Jurkat, Clone E6-1 (cell line): ENCODE measurements at regions not wholly inside any gene's neighbourhood (a gene's known extent, or its start where the extent isn't known, plus 50 kb on each side); places are given as distances from the start of the nearest gene placed in this dataset.
A peak's percentile ranks its signal among the peaks of the same experiment; 100 is the strongest.
"Not testable (repeated sequence)": the region's sequence is repeated elsewhere in the genome, so short reads cannot be mapped to it uniquely, and the experiment has no call there.

Source experiments
- DNase-seq: peaks from one replicate; pipeline ENCODE4 v3.0.0-alpha.2; 2011; ENCODE audit warnings: low read depth, low spot score
- H3K4me3 ChIP-seq: 2 replicates; pipeline ENCODE4 v1.5.1; 2011; ENCODE audit warnings: mild to moderate bottlenecking, low read length, control low read depth, moderate library complexity

- H3K4me3 ChIP-seq, result no peak overlapping the region
- no peak for DNase-seq
Observed at GRCh38 chr17:71422968-71423367, 697.9 kb upstream of the SOX9 start.

DNA sequence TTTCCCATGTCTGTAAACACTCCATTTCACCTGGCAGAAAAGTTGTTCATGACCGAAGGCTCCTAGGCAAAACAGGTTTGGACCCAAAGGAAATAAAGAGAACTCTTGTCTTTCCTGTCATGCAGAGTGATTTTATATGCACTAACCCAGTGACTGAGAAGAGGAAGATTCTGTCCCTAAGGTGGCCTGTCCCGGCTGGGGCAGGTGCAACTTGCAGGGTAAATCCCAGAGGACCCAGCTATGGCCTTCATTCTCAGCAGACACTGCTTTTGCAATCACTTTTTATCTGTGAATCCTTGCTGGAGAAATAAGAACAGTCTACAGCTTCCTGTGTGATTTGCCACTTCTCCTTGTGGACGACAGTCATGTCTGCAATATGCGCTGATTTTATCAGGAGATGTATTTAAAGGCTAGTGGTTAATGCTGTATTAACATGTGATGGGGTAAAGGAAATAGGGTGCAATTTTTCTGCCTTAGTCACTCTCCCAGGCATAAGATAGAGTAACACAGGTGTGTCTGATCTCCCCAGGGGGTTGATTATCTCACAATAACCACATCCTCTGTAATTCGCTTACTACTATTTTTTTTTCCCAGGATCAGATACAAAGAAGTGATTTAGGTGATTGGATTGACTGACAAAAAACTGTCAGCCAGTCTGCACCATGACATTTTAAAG is 696.8 kb upstream of the SOX9 start:
- no peak overlapping the region for H3K4me3 ChIP-seq
- peak; percentile 80 for DNase-seq

GRCh38 chr17:71427801-71428200 is 693.0 kb upstream of the SOX9 start:
- H3K4me3 ChIP-seq, result no peak overlapping the region

DNA sequence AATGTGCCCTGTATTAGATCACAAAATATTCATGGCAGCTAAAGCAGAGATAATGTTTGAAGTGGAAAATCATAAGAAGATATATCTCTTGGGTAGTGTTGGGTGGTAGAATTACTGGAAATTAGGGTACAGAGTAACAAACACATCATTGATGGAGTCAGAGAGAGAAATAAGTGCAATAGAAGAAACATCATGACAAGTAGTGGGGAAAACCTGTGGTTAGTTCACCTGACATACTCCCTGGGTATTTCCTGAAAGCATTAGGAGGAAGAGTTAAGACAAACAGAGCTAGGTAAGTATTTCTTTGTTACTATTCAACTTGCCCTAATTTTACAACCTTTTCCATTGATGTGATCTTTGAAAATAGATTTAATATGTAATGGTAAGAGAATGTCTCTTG is 691.9 kb upstream of the SOX9 start:
- no peak for DNase-seq
- no peak overlapping the region for H3K4me3 ChIP-seq

More at GRCh38 chr17:71427801-71428200, 693.0 kb upstream of the SOX9 start:
- DNase-seq, result no peak

GRCh38 chr17:71430281-71430680 is 690.5 kb upstream of the SOX9 start:
- H3K4me3 ChIP-seq, result no peak overlapping the region
- DNase-seq, result no peak

GRCh38 chr17:71431146-71431545 is 689.7 kb upstream of the SOX9 start:
- H3K4me3 ChIP-seq, result no peak overlapping the region
- no peak for DNase-seq

GRCh38 chr17:71432378-71433315 is 688.2 kb upstream of the SOX9 start:
- DNase-seq, result no peak

GRCh38 chr17:71434716-71435115 is 686.1 kb upstream of the SOX9 start:
- H3K4me3 ChIP-seq, result no peak overlapping the region
- DNase-seq, result no peak

More at GRCh38 chr17:71432378-71433315, 688.2 kb upstream of the SOX9 start:
- H3K4me3 ChIP-seq, result no peak overlapping the region

DNA sequence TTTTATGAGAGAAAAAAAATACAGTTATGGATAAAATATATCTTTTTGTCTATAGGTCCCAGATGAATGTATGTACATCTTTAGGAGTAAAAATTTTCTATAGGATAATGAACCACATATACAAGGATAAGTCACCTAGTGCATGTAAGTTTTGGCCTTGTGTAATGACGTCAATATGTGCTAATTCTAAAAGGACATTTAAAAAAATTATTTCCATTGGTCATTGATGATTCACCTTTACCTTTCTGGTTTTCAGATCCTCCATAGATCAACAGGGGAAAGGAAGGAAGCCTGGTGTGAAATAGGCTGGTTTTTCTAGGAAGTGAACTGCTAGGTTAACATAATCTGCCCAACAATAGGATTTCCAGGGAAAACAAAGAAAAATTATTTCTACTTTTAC is 684.3 kb upstream of the SOX9 start:
- H3K4me3 ChIP-seq, result no peak overlapping the region

GRCh38 chr17:71437166-71437565 is 683.7 kb upstream of the SOX9 start:
- DNase-seq, result no peak
- H3K4me3 ChIP-seq, result no peak overlapping the region

More for the DNA sequence above, 684.3 kb upstream of the SOX9 start:
- no peak for DNase-seq

DNA sequence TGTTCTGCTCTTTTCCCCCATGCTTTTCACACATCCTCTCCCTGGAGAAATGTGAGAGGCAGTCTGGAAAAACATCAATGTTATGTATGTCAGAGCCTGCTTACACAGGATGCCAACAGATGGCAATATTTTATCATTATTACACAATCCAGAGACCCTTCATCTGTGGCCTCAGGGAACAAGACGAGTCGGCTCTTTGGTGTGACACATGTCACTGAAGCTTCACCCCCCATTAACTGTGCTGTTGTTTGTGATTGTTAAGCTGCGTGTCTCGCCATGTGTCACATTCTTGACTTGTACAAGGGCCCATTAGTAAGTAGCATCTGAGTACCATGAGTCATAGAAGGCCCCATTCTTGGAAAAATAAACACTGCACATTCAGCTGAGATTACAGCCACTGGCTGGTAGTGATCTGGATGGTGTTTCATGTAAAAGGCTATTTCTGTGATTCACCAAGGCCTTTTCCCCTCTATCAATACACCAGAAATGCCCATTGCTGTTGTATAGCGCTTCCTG is 682.1 kb upstream of the SOX9 start:
- no peak for DNase-seq
- H3K4me3 ChIP-seq, result no peak overlapping the region

- DNase-seq, result no peak
- no peak overlapping the region for H3K4me3 ChIP-seq
Observed at GRCh38 chr17:71440513-71440912, 680.3 kb upstream of the SOX9 start.

DNA sequence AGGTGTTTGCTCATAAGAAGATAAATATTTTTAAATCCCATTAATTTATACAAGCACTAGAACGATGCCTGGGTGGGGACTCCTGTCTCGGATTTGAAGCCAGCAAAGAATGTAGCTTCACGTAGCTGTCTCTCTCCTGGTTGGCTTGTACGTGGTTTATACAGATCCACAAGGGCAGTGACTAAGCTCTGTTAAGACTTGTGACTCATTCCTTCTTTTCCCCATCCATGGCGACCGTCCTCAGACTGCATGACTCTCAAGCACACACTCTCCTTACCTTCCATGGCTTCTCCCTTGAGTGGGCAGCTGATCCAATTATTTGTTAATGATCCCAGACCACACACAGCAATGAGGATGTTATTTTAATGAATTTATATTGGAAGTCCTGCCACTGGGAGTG is 679.7 kb upstream of the SOX9 start:
- no peak for DNase-seq
- H3K4me3 ChIP-seq, result no peak overlapping the region

DNA sequence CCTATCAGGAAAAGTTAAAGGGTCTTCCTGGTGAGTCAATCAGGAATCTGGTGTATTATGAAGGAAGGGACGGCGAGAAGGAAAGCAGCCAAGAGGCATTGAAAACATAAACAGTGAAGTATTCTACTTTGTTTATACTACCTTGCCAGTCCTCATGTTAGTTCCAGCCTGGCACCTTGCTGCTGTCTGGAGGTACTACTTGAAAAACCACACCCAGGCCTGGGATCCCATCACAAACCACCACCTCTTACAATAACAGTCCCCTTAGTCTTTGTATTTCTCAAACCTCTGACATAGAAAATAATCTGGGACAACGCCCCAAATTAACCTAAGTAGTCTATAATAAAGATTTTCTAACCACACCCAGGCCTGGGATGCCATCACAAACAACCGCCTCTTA is 676.7 kb upstream of the SOX9 start:
- DNase-seq, result no peak

DNA sequence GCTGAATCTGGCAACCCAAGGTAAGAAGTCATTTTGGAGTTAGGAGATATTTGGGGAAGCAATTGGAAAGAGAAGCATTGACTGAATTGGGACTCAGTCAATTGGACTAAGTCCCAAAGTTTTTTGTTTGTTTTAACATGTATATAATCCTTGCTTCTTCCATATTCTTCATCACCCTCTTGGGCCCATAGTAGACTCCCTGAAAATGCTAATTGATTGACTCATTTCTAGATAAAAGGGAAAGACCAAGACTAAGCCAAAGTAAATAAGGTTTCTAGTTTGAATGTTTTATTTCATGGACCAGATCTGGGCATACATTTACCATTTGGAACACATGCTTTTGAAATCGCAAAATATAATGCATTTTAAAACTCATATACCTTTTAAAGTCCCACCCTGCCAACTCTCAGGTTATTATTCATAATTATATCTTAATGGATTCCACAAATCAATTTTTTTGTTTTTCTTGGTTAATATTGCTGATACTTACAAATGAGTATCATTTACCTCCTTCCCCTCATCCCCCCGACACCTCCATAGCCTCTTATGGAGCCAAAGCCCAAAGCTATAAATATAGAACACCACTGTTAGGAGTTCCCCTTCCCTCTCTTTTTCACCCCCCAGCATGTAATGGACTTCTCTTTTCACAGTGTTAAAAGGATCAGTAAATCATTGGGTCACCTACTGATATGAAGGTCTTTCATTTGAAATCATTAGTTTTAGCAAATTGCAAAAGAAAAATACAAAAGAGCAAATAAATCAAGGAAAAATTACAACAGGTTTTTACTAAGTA is 674.0 kb upstream of the SOX9 start:
- no peak overlapping the region for H3K4me3 ChIP-seq
- DNase-seq, result no peak

More for the DNA sequence above, 676.7 kb upstream of the SOX9 start:
- H3K4me3 ChIP-seq, result no peak overlapping the region

- no peak for DNase-seq
- H3K4me3 ChIP-seq, result no peak overlapping the region
Observed at GRCh38 chr17:71447644-71448043, 673.2 kb upstream of the SOX9 start.

DNA sequence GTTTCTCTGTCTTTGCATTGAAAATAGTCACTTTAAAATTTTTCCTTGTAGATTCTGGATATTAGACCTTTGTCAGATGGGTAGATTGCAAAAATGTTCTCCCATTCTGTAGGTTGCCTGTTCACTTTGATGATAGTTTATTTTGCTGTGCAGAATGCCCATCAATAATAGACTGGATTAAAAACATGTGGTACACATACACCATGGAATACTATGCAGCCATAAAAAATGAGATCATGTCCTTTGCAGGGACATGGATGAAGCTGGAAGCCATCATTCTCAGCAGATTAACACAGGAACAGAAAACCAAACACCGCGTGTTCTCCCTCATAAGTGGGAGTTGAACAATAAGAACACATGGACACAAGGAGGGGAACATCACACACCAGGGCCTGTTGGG is 670.2 kb upstream of the SOX9 start:
- H3K4me3 ChIP-seq, DNase-seq: not testable (repeated sequence)

DNA sequence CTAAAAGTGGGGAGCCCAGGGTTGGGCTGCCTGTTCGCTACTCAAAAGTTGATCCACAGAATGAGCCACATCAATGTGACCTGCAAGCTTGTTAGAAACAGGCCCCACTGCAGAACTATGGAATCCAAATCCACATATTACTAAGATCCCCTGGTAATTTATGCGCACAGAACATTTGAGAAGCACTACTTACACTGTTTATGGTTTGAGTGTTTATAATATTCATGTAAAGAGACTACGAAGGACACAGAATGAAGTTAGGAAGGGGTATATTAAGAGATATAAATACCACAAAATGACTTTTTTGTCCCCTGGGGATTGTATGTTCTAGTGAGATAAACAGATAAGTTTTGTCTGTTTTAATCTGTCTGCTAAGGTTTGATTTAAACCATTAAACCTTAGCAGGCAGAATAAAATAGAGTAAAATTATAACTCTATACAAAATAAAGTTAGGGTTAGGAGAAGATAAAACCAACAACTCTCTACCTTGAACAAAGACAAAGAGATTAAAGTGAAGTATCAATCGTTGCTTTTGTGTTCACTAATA is 666.9 kb upstream of the SOX9 start:
- no peak overlapping the region for H3K4me3 ChIP-seq
- DNase-seq, result no peak

- H3K4me3 ChIP-seq, result no peak overlapping the region
- DNase-seq, result no peak
Observed at GRCh38 chr17:71455219-71455618, 665.6 kb upstream of the SOX9 start.
